DMS79 (cell line): ENCODE measurements at regions not wholly inside any gene's neighbourhood (a gene's known extent, or its start where the extent isn't known, plus 50 kb on each side); places are given as distances from the start of the nearest gene placed in this dataset.
A peak's percentile ranks its signal among the peaks of the same experiment; 100 is the strongest.

Source experiments
- DNase-seq: peaks from one replicate; lab custom pipeline; 2025; lab: John Stamatoyannopoulos, UW

DNA sequence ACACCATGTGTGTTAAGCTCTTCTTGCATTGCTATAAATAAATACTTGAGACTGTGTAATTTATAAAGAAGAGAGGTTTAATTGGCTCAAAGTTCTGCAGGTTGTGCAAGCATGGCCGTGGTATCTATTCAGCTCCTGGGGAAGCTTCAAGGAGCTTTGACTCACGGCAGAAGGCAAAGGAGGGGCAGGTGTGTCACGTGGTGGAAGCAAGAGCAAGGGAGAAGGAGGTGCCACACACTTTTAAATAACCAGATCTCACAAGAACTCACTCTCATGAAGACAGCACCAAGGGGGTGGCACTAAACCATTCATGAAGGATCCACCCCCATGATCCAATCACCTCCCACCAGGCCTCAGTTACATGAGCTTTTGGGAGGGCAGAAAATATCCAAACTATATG is 193.7 kb downstream of the ERMARD start:
- DNase-seq = no peak

- no peak for DNase-seq
Measured at GRCh38 chr6:169944415-169944814, 193.0 kb downstream of the ERMARD start.

GRCh38 chr6:169944061-169944337 is 192.6 kb downstream of the ERMARD start:
- DNase-seq = no peak

- DNase-seq = no peak
Measured at GRCh38 chr6:169943241-169944060, 192.0 kb downstream of the ERMARD start.

- no peak for DNase-seq
Measured at GRCh38 chr6:169942173-169942572, 190.8 kb downstream of the ERMARD start.

- DNase-seq = no peak
Measured at GRCh38 chr6:169940481-169941271, 189.3 kb downstream of the ERMARD start.

DNA sequence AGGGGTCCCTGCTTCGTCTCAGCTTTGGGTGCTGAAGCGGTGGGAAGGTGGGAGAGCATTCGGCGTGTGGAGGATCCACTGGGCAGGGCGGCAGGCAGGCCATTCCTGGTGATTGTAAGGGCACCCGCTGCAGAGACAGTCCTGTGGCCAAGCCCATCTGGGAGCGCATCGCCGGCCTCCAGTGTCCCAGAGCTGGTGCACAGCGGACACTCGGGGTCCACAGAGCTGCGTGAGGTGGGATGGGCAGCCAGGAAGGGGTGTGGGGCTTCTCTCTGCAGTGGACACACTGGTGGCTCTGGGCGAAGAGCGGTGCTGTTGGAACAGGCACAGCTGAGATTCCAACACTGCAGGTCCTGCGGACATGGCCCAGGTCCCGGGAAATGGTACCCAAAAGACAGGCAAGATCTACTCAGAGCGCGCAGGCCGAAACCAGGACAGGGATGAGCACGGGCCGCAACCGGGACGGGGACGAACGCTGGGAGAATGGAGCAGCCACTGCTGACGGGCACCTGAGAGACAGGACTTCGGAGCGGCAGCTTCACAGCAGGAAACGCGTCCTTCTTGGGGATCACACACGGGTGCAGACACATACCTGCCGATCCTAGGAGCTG is 188.2 kb downstream of the ERMARD start:
- no peak for DNase-seq

GRCh38 chr6:169938731-169939130 is 187.3 kb downstream of the ERMARD start:
- no peak for DNase-seq

DNA sequence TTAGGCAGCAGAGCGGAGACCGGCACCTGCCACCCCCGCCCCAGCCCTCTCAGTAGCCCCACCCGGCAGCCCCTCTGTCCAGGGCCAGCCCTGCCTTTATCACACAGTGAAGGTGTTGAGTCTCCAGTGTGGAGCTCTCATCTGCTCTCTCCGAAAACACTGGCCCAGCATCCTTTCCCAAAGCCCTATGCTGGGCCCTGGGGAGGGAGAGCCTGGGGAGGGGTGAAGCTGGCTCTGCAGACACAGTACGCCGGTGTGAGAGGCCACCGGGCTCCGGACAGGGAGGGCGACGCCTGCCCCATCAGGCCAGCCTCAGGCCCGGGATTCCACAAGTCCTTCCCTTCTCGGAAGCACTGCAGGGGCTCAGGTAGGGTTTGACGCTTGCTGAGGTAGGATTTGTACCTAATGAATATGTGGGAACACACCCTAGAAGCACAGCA is 186.9 kb downstream of the ERMARD start:
- DNase-seq = no peak

DNA sequence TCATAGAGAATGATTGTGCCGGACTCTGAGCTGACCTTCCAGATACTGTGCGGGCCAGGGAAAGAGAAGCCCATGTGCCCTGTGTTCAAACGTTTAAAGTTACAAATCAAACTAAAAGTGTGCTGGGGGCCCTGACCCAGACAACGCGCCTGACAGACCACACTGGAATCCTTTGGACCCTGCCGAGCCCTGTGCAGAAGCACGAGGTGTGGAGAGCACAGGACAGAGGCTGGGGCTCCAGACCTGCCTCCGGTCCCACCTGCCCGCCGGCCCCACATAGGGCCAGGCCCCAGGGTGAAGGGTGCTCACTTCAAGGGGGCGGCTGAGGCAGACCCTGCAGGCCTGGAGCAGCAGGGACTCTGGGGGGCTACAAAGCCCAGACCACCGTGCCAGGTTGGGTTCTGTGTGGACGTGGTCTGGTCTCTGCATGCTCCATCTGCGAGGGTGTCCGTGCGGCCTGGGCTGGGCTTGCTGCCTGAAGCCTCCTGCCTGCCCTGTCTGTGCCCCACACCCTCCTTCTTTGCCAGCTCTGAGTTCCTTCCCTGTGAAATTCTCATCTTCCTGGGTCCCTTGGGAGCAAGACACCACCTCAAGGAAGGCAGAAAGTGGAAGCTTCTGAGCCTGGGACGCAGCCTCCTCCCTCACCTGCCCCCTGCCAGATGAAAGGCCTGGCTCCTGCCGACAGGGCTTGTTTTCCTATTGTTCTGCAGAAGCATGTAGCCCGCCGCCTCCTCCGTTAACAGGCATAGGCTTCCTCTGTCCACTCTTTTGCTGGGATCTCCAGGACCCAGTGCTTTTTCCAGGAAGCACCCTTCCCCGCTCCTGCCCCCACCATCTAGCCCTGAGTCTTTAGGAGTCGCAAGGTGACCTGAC is 186.2 kb downstream of the ERMARD start:
- DNase-seq = no peak

GRCh38 chr6:169936355-169936975 is 185.0 kb downstream of the ERMARD start:
- no peak for DNase-seq

DNA sequence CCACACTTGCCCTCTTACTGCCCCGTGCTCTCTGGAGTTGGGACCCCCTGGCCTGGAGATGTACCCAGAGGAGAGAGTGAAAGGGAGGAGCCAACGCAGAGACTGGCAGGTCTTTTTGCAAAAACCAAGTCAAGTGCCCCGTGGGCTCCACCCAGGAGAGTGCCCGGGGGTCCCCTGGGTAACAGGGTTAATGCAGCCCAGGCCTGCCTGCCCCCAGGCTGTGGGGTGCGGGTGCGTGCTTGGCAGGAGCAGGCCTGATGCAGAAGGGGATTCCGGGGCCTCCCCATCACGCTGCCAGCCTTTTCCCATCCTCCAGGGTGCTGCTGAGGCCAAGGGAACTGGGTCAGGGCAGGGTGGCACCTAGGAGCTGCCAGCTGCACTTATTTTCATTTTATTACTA is 184.4 kb downstream of the ERMARD start:
- DNase-seq = no peak

- DNase-seq = no peak
Measured at GRCh38 chr6:169935348-169935718, 183.9 kb downstream of the ERMARD start.

GRCh38 chr6:169934699-169935347 is 183.4 kb downstream of the ERMARD start:
- DNase-seq = no peak

DNA sequence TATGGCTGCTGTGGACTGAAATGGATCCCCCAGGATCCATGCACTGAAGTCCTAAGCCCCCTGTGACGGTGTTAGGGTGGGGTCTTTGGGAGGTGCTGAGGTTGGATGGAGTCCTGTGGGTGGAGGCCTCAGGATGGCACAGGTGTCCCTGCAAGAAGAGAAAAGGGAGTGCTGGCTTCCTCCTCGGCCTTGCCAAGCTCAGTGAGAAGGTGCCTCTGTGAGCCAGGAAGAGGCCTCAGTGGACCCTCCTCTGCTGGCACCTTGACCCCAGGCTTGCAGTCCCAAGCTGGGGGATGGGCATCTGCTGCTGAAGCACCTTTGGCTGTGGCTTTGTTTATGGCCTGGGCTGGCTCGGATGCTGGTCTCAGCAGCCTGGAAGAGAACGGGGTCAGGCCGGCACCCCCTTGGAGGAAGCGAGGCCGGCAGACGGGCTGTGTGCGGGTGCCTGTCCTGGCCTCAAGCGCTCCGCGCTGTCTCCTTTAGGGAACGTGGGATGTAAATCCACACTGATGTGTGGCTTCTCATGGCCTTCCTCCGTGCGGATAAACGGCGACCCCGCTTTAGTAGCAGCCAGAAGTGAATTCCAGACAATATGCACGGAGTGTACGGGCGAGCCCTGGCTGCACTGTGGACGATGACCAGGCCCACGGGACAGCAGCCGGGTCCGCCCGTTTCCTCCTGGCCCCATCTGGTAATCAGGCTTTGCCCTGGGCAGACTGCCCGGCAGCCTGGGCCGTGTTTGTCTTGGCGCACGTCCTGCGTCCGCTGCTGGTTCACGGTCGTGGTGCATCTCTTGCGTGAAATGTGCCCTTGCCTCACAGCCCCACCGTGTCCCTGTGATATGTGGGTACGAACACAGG is 182.6 kb downstream of the ERMARD start:
- no peak for DNase-seq

GRCh38 chr6:169933251-169933821 is 181.9 kb downstream of the ERMARD start:
- DNase-seq = peak; percentile 24

DNA sequence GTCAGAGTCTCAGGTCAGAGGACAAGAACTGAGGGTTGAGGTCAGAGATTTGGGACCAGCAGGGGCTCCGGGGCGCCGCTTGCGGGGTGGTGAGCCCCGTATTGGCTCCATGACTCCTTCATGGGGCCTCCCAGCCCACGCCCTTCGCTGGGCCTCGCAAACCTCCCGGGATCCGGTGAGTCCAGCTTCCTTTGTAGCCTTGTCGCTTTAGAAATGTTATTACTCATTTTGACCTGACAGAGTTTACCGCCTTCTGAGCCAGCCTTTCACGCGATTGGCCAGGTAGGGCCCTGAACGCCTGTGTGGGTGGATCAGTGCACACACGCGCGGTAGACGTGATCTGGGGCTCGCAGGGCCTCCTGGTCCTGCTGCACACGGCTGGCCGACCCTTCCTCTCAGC is 181.1 kb downstream of the ERMARD start:
- no peak for DNase-seq

GRCh38 chr6:169931261-169931660 is 179.8 kb downstream of the ERMARD start:
- DNase-seq = peak; percentile 37

DNA sequence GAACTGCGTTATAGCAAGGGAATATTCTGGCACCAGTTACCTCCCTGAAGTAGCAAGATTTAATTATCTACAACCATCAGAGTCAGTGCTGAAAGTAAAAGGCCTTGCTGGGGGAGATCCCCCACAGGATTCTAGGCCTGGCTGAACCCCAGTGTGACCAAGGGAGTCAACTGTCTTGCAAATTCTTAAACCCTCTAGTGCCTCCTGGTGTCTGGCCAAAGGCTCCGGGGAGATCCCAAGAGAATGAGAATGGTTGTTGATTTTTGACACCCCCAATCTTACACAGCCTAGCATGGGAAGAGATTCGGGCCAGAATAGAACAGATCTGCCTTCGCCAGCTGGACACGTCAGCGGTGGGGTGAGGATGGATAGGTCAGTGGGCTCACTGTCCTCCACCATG is 179.4 kb downstream of the ERMARD start:
- no peak for DNase-seq

DNA sequence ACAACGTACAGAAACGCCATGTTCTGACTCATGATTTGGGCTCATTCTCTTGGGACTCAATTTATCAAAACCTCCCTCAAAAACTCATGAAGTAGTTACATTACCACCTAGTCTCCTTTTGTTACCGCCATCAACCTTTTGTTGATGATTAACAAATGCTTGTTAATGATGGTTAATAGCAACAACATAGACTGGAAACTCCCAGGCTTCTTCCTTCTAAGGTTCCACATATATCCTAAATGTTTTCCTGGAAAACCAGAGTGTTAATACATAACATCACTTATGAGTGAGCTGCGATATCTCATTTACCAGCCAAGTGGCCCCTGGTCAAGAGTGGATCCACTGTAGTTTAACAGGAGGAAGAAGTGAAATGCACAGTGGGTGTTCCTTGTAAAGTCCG is 176.3 kb downstream of the ERMARD start:
- DNase-seq = no peak
